ENCODE measurements at regions not wholly inside any gene's neighbourhood (a gene's known extent, or its start where the extent isn't known, plus 50 kb on each side); places are given as distances from the start of the nearest gene placed in this dataset.

DNA sequence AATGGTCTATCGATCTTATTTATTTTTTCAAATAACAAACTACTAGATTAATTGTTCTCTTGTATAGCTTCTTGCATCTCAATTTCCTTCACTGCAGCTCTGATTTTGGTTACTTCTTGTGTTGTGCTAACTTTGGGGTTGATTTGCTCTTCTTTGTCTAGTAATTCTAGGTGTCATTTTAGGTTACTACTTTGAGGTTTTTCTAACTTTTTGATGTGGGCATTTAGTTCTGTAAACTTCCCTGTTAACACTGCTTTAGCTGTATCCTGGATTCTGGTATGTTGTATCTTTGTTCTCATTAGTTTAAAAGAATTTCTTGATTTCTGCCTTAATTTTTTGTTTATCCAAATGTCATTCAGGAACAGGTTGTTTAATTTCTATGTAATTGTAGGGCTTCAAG is 1188.0 kb downstream of the DNAJB9 start:
- Histone ChIP-seq H3K36me3 (ENCODE audit: insufficient read depth, insufficient read length, low read length) (no peaks in the 10 kb centered on the region), H3K9ac (ENCODE audit: insufficient read length, low read depth) (no peak overlapping the region), H3K4me1 (ENCODE audit: insufficient read depth, insufficient read length) (no peaks in the 10 kb centered on the region), H3K4me3 (ENCODE audit: insufficient read length, low read depth) (no peak overlapping the region), H3K27me3 (ENCODE audit: insufficient read depth, insufficient read length) (no peaks in the 10 kb centered on the region), H3K9me3 (ENCODE audit: insufficient read depth, low read length) (no peaks in the 10 kb centered on the region)
- DNase-seq (ENCODE audit: low read depth, low spot score) = no peak
- TF ChIP-seq ZNF274 (IDR thresholded peaks at IDR 0.05; ENCODE audit: low read depth, low read length) (no peak), YY1 (IDR thresholded peaks at IDR 0.05; ENCODE audit: insufficient read depth, insufficient read length) (no peak), SUZ12 (IDR thresholded peaks at IDR 0.05; ENCODE audit: extremely low read depth, insufficient read depth, insufficient read length) (no peak)

DNA sequence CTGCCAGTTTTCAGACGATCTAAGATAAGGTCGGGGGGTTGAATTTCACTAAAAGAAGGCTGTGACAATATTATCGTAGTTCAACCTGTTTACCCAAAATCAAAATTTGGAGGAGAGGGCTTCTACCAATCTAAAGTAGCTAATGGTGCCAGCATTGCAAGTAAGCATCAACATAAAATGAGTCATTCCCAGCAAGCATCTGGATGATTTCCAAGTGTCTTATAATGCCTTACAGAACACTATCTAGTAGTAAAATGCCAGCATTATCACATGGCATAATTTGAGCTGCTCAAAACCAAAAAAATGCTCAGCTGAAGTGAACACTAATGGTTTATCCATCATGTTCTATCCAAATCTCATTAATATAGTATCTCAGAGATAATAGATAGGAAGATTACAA is 1193.9 kb downstream of the DNAJB9 start:
- TF ChIP-seq SUZ12 (IDR thresholded peaks at IDR 0.05; ENCODE audit: extremely low read depth, insufficient read depth, insufficient read length) (no peak), ZNF274 (IDR thresholded peaks at IDR 0.05; ENCODE audit: low read depth, low read length) (no peak), YY1 (IDR thresholded peaks at IDR 0.05; ENCODE audit: insufficient read depth, insufficient read length) (no peak)
- no peak for DNase-seq (ENCODE audit: low read depth, low spot score)

DNA sequence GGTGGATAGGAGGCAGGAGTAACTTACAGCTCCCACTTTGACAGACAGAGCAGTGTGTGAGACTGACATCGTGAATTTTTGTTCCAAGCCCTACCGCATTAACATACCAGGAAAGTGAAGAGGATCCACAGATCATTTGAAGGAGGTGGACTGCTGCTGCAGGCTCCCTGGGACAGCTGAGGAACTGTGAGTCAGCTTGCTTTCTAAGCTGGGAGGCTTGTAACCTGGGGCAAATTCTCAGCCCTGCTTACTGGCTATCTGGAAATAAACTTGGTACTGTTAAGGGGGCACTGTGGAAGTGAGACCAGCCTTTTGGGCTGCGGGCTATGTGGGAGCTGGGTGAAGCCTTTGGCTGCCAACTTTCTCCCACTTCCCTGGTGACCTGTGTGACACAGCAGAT is 1202.5 kb downstream of the DNAJB9 start:
- Histone ChIP-seq H3K27me3 (ENCODE audit: insufficient read depth, insufficient read length) (no peaks in the 10 kb centered on the region), H3K36me3 (ENCODE audit: insufficient read depth, insufficient read length, low read length) (no peaks in the 10 kb centered on the region), H3K9ac (ENCODE audit: insufficient read length, low read depth) (no peak overlapping the region), H3K9me3 (ENCODE audit: insufficient read depth, low read length) (no peaks in the 10 kb centered on the region), H3K4me3 (ENCODE audit: insufficient read length, low read depth) (no peak overlapping the region), H3K4me1 (ENCODE audit: insufficient read depth, insufficient read length) (no peaks in the 10 kb centered on the region)
- TF ChIP-seq SUZ12 (IDR thresholded peaks at IDR 0.05; ENCODE audit: extremely low read depth, insufficient read depth, insufficient read length) = no peak
- TF ChIP-seq YY1 (IDR thresholded peaks at IDR 0.05; ENCODE audit: insufficient read depth, insufficient read length) = no peak
- no peak for TF ChIP-seq ZNF274 (IDR thresholded peaks at IDR 0.05; ENCODE audit: low read depth, low read length)
- no peak for DNase-seq (ENCODE audit: low read depth, low spot score)

More for the DNA sequence above, 1193.9 kb downstream of the DNAJB9 start:
- Histone ChIP-seq H3K36me3 (ENCODE audit: insufficient read depth, insufficient read length, low read length) (no peaks in the 10 kb centered on the region), H3K4me1 (ENCODE audit: insufficient read depth, insufficient read length) (no peaks in the 10 kb centered on the region), H3K9me3 (ENCODE audit: insufficient read depth, low read length) (no peaks in the 10 kb centered on the region), H3K4me3 (ENCODE audit: insufficient read length, low read depth) (no peak overlapping the region), H3K9ac (ENCODE audit: insufficient read length, low read depth) (no peak overlapping the region), H3K27me3 (ENCODE audit: insufficient read depth, insufficient read length) (no peaks in the 10 kb centered on the region)

DNA sequence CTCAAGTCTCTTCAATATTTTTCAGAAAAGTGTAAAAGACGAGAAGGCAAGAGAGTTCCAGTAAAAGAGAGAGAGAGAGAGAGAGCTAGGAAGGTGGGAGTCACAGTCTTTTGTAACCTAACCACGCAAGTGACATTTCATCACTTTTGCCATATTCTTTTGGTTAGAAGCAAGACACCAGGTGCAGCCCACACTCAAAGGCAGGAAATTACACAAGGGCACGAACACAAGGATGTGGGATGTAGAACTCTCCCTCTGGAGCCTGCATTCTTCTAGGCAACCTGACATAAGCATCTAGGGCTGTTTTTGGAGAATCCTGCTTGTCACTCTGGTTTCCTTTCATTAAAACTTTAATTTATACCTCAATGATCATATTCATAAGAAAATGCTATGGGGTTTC is 1213.1 kb downstream of the DNAJB9 start:
- no peak for DNase-seq (ENCODE audit: low read depth, low spot score)
- Histone ChIP-seq H3K36me3 (ENCODE audit: insufficient read depth, insufficient read length, low read length) (no peaks in the 10 kb centered on the region), H3K9ac (ENCODE audit: insufficient read length, low read depth) (no peak overlapping the region), H3K4me1 (ENCODE audit: insufficient read depth, insufficient read length) (no peaks in the 10 kb centered on the region), H3K27me3 (ENCODE audit: insufficient read depth, insufficient read length) (no peaks in the 10 kb centered on the region), H3K9me3 (ENCODE audit: insufficient read depth, low read length) (no peaks in the 10 kb centered on the region), H3K4me3 (ENCODE audit: insufficient read length, low read depth) (no peak overlapping the region)
- TF ChIP-seq SUZ12 (IDR thresholded peaks at IDR 0.05; ENCODE audit: extremely low read depth, insufficient read depth, insufficient read length) (no peak), YY1 (IDR thresholded peaks at IDR 0.05; ENCODE audit: insufficient read depth, insufficient read length) (no peak), ZNF274 (IDR thresholded peaks at IDR 0.05; ENCODE audit: low read depth, low read length) (no peak)

DNA sequence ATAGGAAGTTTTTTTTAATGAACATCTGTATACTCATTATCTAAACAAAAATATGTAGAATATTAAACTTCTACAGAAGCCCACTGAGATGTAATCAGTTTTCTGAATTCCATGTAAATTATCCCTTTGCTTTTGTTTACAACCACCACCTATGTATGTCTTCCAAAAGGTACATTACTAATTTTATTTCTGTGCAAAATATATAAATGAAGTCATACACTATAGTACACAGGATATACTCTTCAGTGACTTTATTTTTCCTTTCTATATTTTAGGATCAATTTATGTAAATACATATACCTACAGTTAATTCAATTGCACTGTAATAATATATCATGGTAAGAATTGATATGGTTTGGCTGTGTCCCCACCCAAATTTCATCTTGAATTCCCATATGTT is 1236.9 kb downstream of the DNAJB9 start:
- no peak for DNase-seq (ENCODE audit: low read depth, low spot score)
- no peaks in the 10 kb centered on the region for H3K27me3 ChIP-seq (ENCODE audit: insufficient read depth, insufficient read length)
- TF ChIP-seq ZNF274 (IDR thresholded peaks at IDR 0.05; ENCODE audit: low read depth, low read length) (no peak), YY1 (IDR thresholded peaks at IDR 0.05; ENCODE audit: insufficient read depth, insufficient read length) (no peak), SUZ12 (IDR thresholded peaks at IDR 0.05; ENCODE audit: extremely low read depth, insufficient read depth, insufficient read length) (no peak)
- no peaks in the 10 kb centered on the region for H3K4me1 ChIP-seq (ENCODE audit: insufficient read depth, insufficient read length)
- no peaks in the 10 kb centered on the region for H3K9me3 ChIP-seq (ENCODE audit: insufficient read depth, low read length)
- H3K4me3 ChIP-seq (ENCODE audit: insufficient read length, low read depth) = no peak overlapping the region
- H3K36me3 ChIP-seq (ENCODE audit: insufficient read depth, insufficient read length, low read length) = no peaks in the 10 kb centered on the region
- no peak overlapping the region for H3K9ac ChIP-seq (ENCODE audit: insufficient read length, low read depth)

DNA sequence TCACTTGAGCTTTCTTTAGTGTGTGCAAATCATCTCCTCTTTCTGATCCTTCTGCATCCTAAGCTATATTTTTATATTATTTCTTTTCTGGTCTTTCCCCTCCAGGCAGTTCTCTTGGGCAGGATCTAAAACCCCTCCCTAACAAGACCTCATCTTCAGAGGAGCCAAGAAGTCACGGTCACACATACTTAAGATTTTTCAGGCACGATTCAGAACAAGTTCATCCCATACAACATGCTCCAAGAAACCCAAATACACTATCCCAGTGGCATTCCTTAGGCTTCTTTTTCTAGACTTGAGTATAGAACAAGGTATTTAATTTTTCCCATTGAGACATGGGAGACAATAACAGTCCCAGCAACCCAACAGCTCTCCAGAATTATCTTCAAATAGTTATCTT is 1251.5 kb downstream of the DNAJB9 start:
- Histone ChIP-seq H3K36me3 (ENCODE audit: insufficient read depth, insufficient read length, low read length) (no peaks in the 10 kb centered on the region), H3K4me1 (ENCODE audit: insufficient read depth, insufficient read length) (no peaks in the 10 kb centered on the region), H3K9me3 (ENCODE audit: insufficient read depth, low read length) (no peaks in the 10 kb centered on the region), H3K27me3 (ENCODE audit: insufficient read depth, insufficient read length) (no peaks in the 10 kb centered on the region), H3K9ac (ENCODE audit: insufficient read length, low read depth) (no peak overlapping the region), H3K4me3 (ENCODE audit: insufficient read length, low read depth) (no peak overlapping the region)
- DNase-seq (ENCODE audit: low read depth, low spot score) = no peak
- TF ChIP-seq SUZ12 (IDR thresholded peaks at IDR 0.05; ENCODE audit: extremely low read depth, insufficient read depth, insufficient read length) (no peak), YY1 (IDR thresholded peaks at IDR 0.05; ENCODE audit: insufficient read depth, insufficient read length) (no peak), ZNF274 (IDR thresholded peaks at IDR 0.05; ENCODE audit: low read depth, low read length) (no peak)

DNA sequence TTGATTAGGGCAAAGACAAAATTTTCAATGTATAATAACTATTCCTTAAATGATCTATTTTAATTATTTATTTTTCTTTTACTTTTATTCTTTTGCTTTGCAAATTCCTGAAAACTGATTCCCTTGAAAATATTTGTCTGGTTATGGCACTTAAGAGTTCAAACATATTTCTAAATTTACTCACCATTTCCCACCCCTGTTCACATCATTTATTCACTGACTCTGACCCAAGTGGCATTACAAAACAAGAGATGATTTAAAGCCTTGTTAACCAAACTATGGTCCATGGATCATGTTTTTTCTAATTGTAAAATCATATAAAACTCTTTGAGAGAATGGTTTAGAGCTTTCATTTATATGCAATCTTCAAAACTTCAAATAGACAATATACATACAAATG is 1256.1 kb upstream of the LRRN3 start:
- no peaks in the 10 kb centered on the region for H3K4me1 ChIP-seq (ENCODE audit: insufficient read depth, insufficient read length)

More for the DNA sequence above, 1256.1 kb upstream of the LRRN3 start:
- DNase-seq (ENCODE audit: low read depth, low spot score) = no peak
- no peaks in the 10 kb centered on the region for H3K9me3 ChIP-seq (ENCODE audit: insufficient read depth, low read length)
- no peaks in the 10 kb centered on the region for H3K27me3 ChIP-seq (ENCODE audit: insufficient read depth, insufficient read length)
- no peak overlapping the region for H3K4me3 ChIP-seq (ENCODE audit: insufficient read length, low read depth)
- no peak for TF ChIP-seq YY1 (IDR thresholded peaks at IDR 0.05; ENCODE audit: insufficient read depth, insufficient read length)
- no peak for TF ChIP-seq SUZ12 (IDR thresholded peaks at IDR 0.05; ENCODE audit: extremely low read depth, insufficient read depth, insufficient read length)
- TF ChIP-seq ZNF274 (IDR thresholded peaks at IDR 0.05; ENCODE audit: low read depth, low read length) = no peak
- no peaks in the 10 kb centered on the region for H3K36me3 ChIP-seq (ENCODE audit: insufficient read depth, insufficient read length, low read length)
- no peak overlapping the region for H3K9ac ChIP-seq (ENCODE audit: insufficient read length, low read depth)
